ENCODE measurements at regions not wholly inside any gene's neighbourhood (a gene's known extent, or its start where the extent isn't known, plus 50 kb on each side); places are given as distances from the start of the nearest gene placed in this dataset.

- TF ChIP-seq EZH2phosphoT487 (IDR thresholded peaks at IDR 0.05; ENCODE audit: borderline replicate concordance) = no peak
- TF ChIP-seq, protein P1, sequence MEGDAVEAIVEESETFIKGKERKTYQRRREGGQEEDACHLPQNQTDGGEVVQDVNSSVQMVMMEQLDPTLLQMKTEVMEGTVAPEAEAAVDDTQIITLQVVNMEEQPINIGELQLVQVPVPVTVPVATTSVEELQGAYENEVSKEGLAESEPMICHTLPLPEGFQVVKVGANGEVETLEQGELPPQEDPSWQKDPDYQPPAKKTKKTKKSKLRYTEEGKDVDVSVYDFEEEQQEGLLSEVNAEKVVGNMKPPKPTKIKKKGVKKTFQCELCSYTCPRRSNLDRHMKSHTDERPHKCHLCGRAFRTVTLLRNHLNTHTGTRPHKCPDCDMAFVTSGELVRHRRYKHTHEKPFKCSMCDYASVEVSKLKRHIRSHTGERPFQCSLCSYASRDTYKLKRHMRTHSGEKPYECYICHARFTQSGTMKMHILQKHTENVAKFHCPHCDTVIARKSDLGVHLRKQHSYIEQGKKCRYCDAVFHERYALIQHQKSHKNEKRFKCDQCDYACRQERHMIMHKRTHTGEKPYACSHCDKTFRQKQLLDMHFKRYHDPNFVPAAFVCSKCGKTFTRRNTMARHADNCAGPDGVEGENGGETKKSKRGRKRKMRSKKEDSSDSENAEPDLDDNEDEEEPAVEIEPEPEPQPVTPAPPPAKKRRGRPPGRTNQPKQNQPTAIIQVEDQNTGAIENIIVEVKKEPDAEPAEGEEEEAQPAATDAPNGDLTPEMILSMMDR (conservative IDR thresholded peaks at IDR 0.05; ENCODE audit: low read length) = peak; percentile 29
Measured at GRCh38 chr5:101728933-101729332, 567.2 kb downstream of the SLCO4C1 start.

DNA sequence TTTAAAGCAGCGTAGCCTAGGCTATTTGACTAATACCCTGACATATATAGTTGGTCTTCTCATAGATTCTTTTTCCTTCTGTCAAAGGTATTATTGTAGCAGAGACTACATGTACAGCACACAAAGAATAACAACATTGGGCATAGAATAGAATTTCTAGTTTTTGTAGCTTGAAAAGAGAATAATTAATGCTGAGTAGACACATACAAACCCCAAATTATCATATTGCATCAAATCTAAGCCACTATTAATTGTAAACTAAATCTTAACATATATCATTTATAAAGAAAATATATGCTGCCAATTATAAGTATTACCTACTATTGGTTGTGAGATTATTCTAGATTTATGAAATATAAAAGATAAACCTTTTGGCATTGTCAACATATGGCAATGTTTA, 574.5 kb downstream of the SLCO4C1 start:
- Histone ChIP-seq H3K4me3 (ENCODE audit: low read length, poor library complexity, severe bottlenecking) (no peak overlapping the region), H3K9me2 (replicated peaks; ENCODE audit: low read depth, low read length) (no peaks in the 10 kb centered on the region), H3K36me3 (ENCODE audit: insufficient read depth, low read length) (no peaks in the 10 kb centered on the region), H3F3A (ENCODE audit: low read depth) (no peaks in the 10 kb centered on the region), H3K79me2 (ENCODE audit: insufficient read depth, low read length) (no peaks in the 10 kb centered on the region), H3K27me3 (ENCODE audit: insufficient read depth, low read length, poor library complexity, severe bottlenecking) (no peaks in the 10 kb centered on the region), H4K20me1 (ENCODE audit: insufficient read depth, low read length, poor library complexity, severe bottlenecking) (no peaks in the 10 kb centered on the region), H3K9me3 (ENCODE audit: insufficient read depth, low read depth, low read length) (no peaks in the 10 kb centered on the region), H3K4me1 (ENCODE audit: insufficient read depth, low read length, poor library complexity, severe bottlenecking) (no peaks in the 10 kb centered on the region), H2AFZ (ENCODE audit: low read length) (no peak overlapping the region), H3K9ac (ENCODE audit: low read depth, low read length, poor library complexity, severe bottlenecking) (no peak overlapping the region), H3K4me2 (ENCODE audit: low read depth, low read length, poor library complexity, severe bottlenecking) (no peak overlapping the region)
- TF ChIP-seq, protein P1 (conservative IDR thresholded peaks at IDR 0.05; ENCODE audit: low read length) = no peak
- TF ChIP-seq EZH2phosphoT487 (IDR thresholded peaks at IDR 0.05; ENCODE audit: borderline replicate concordance) = no peak

More at GRCh38 chr5:101728933-101729332, 567.2 kb downstream of the SLCO4C1 start:
- Histone ChIP-seq H3F3A (ENCODE audit: low read depth) (no peaks in the 10 kb centered on the region), H3K36me3 (ENCODE audit: insufficient read depth, low read length) (no peaks in the 10 kb centered on the region), H3K9me2 (replicated peaks; ENCODE audit: low read depth, low read length) (no peaks in the 10 kb centered on the region), H3K4me2 (ENCODE audit: low read depth, low read length, poor library complexity, severe bottlenecking) (no peak overlapping the region), H2AFZ (ENCODE audit: low read length) (no peak overlapping the region), H3K27me3 (ENCODE audit: insufficient read depth, low read length, poor library complexity, severe bottlenecking) (no peaks in the 10 kb centered on the region), H4K20me1 (ENCODE audit: insufficient read depth, low read length, poor library complexity, severe bottlenecking) (no peaks in the 10 kb centered on the region), H3K9ac (ENCODE audit: low read depth, low read length, poor library complexity, severe bottlenecking) (no peak overlapping the region), H3K4me3 (ENCODE audit: low read length, poor library complexity, severe bottlenecking) (no peak overlapping the region), H3K4me1 (ENCODE audit: insufficient read depth, low read length, poor library complexity, severe bottlenecking) (no peaks in the 10 kb centered on the region), H3K9me3 (ENCODE audit: insufficient read depth, low read depth, low read length) (no peaks in the 10 kb centered on the region), H3K79me2 (ENCODE audit: insufficient read depth, low read length) (no peaks in the 10 kb centered on the region)

DNA sequence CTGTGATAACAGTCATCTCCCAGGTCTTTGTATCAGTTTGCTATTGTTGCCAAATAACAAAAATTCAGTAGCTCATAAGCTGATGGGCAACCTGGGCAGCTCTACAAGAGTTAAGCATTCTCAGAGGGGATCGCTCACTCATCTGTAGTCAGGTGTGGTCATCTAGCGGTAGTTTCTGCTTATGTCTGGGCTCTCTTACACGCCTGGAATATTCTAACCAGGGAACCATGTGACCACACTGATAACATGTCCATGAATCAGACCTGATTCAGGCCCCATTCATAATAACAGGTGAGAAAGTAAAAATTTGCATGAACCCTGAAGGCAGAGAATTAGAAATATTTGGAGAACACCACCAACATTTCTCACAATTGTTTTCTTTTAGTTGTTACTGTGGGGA, 576.1 kb downstream of the SLCO4C1 start:
- no peaks in the 10 kb centered on the region for H3K4me1 ChIP-seq (ENCODE audit: insufficient read depth, low read length, poor library complexity, severe bottlenecking)
- no peaks in the 10 kb centered on the region for H3K9me2 ChIP-seq (replicated peaks; ENCODE audit: low read depth, low read length)
- H3F3A ChIP-seq (ENCODE audit: low read depth) = no peaks in the 10 kb centered on the region
- no peak overlapping the region for H3K4me3 ChIP-seq (ENCODE audit: low read length, poor library complexity, severe bottlenecking)
- no peaks in the 10 kb centered on the region for H3K36me3 ChIP-seq (ENCODE audit: insufficient read depth, low read length)
- H3K4me2 ChIP-seq (ENCODE audit: low read depth, low read length, poor library complexity, severe bottlenecking) = no peak overlapping the region
- H4K20me1 ChIP-seq (ENCODE audit: insufficient read depth, low read length, poor library complexity, severe bottlenecking) = no peaks in the 10 kb centered on the region
- H3K9me3 ChIP-seq (ENCODE audit: insufficient read depth, low read depth, low read length) = no peaks in the 10 kb centered on the region
- H3K79me2 ChIP-seq (ENCODE audit: insufficient read depth, low read length) = no peaks in the 10 kb centered on the region
- no peak overlapping the region for H2AFZ ChIP-seq (ENCODE audit: low read length)
- no peak overlapping the region for H3K9ac ChIP-seq (ENCODE audit: low read depth, low read length, poor library complexity, severe bottlenecking)
- no peaks in the 10 kb centered on the region for H3K27me3 ChIP-seq (ENCODE audit: insufficient read depth, low read length, poor library complexity, severe bottlenecking)
- no peak for TF ChIP-seq EZH2phosphoT487 (IDR thresholded peaks at IDR 0.05; ENCODE audit: borderline replicate concordance)
- TF ChIP-seq, protein P1 (conservative IDR thresholded peaks at IDR 0.05; ENCODE audit: low read length) = no peak
